ENCODE measurements at regions not wholly inside any gene's neighbourhood (a gene's known extent, or its start where the extent isn't known, plus 50 kb on each side); places are given as distances from the start of the nearest gene placed in this dataset.

GRCh38 chr2:75790814-75791467 lies 80.2 kb upstream of the GCFC2 start:
- no peak for DNase-seq

GRCh38 chr2:75790121-75790813 lies 79.6 kb upstream of the GCFC2 start:
- DNase-seq = no peak

- DNase-seq = no peak
These were observed 78.2 kb upstream of the GCFC2 start for GRCh38 chr2:75788902-75789301.

- DNase-seq = no peak
These were observed 77.4 kb upstream of the GCFC2 start for GRCh38 chr2:75788154-75788553.

GRCh38 chr2:75787532-75788132 lies 76.9 kb upstream of the GCFC2 start:
- DNase-seq = no peak

- DNase-seq = no peak
These were observed 64.7 kb upstream of the GCFC2 start for GRCh38 chr2:75775311-75775823.

GRCh38 chr2:75772908-75773630 lies 62.4 kb upstream of the GCFC2 start:
- no peak for DNase-seq

GRCh38 chr2:75765798-75766197 lies 55.1 kb upstream of the GCFC2 start:
- no peak for DNase-seq

GRCh38 chr2:75764611-75765010 lies 53.9 kb upstream of the GCFC2 start:
- DNase-seq = no peak
